ENCODE measurements at regions not wholly inside any gene's neighbourhood (a gene's known extent, or its start where the extent isn't known, plus 50 kb on each side); places are given as distances from the start of the nearest gene placed in this dataset.

- TF ChIP-seq MAFK (IDR thresholded peaks at IDR 0.05; ENCODE audit: partially characterized antibody) (no peak), POLR2A (IDR thresholded peaks at IDR 0.05; ENCODE audit: low read length) (no peak), CTCF (IDR thresholded peaks at IDR 0.05) (no peak), CEBPB (IDR thresholded peaks at IDR 0.05) (no peak), NR3C1 (IDR thresholded peaks at IDR 0.05) (no peak), SMC3 (IDR thresholded peaks at IDR 0.05) (no peak), ZFP36 (IDR thresholded peaks at IDR 0.05; ENCODE audit: borderline replicate concordance, partially characterized antibody) (no peak), CHD2 (IDR thresholded peaks at IDR 0.05; ENCODE audit: low read length, partially characterized antibody) (no peak), MAX (IDR thresholded peaks at IDR 0.05) (no peak), BHLHE40 (IDR thresholded peaks at IDR 0.05; ENCODE audit: low read depth, low read length) (no peak), HMGXB4 (CRISPR knock-in tag; IDR thresholded peaks at IDR 0.05; ENCODE audit: borderline replicate concordance) (no peak), RCOR1 (IDR thresholded peaks at IDR 0.05; ENCODE audit: low read depth, low read length) (no peak)
Measured at GRCh38 chr14:50051706-50052105, 64.7 kb downstream of the VCPKMT start.

All from A549 (cell line).